Ramos (cell line): ENCODE measurements at regions not wholly inside any gene's neighbourhood (a gene's known extent, or its start where the extent isn't known, plus 50 kb on each side); places are given as distances from the start of the nearest gene placed in this dataset.
"Not testable (repeated sequence)": the region's sequence is repeated elsewhere in the genome, so short reads cannot be mapped to it uniquely, and the experiment has no call there.

Source experiments
- in situ Hi-C: fragments of 300-500 bp; cut with MboI; formaldehyde crosslinking; loops from one replicate; pipeline ENCODE4 v1.14.3; 2022; ENCODE audit warnings: low sequenced_read_pairs; ENCODE audit not compliant: unreplicated experiment

DNA sequence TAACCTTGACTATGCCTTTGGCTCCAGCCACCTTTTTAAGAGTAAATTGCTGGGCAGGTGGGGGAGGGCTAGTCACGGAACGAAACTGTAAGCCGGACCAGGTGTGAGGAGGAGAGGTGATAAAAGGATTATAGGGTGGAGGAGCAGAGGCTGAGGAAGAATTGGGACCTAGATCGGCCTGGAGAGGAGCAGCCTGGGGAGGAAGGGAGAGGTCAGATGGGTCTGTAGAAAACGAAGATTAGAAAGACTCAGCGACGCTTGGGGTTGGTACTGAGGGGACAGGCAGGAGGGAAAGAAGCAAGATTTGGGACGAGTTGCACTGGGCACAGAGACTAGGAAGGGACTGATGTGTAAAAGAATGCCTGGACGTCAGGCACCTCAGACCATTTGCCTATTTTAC, 87.2 kb upstream of the MAP3K7 start:
- in situ Hi-C loops, result not testable (repeated sequence)

GRCh38 chr6:90669846-90670245, 83.0 kb upstream of the MAP3K7 start:
- in situ Hi-C loops, result no loop called here

- in situ Hi-C loops, result no loop called here
These were observed 82.5 kb upstream of the MAP3K7 start for GRCh38 chr6:90669420-90669819.

DNA sequence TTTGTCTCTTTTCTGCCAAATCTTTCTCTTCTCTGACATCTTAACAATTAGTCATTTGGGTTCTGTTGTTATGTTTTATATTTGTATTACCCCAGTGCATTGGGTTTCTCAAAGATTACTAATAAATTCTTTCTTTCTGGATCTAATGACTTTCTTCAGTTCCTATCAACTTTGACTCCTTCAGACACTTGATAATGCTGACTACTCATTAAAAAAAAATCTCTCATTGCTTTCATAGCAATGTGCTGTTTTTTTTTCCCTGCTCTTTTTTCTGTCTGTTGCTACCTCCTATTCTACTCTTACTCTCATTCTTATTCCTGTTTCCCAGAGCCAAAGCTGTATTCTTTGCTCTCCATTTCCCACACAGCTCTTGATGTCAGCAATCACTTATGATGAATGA, 81.3 kb upstream of the MAP3K7 start:
- in situ Hi-C loops, result no loop called here

DNA sequence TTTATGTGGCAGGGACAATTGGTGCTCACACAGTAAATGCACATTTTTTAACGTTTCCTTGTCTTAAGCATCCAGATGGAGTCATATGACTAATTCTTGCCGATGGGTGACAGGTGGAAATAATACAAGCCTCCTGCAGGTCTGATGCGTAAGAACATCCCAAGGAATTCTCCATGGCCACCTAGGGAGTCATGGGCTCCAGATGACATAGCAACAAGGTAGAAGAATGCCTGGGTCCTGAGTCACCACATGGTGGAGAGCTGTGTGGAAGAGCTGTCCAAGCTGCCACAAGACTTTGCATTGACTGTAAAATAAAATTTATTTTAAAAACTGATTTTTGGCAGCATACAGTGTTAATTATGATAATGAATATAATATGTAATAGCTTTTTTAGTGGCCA, 77.0 kb upstream of the MAP3K7 start:
- in situ Hi-C loops, result no loop called here

GRCh38 chr6:90663106-90663505, 76.2 kb upstream of the MAP3K7 start:
- in situ Hi-C loops, result no loop called here

DNA sequence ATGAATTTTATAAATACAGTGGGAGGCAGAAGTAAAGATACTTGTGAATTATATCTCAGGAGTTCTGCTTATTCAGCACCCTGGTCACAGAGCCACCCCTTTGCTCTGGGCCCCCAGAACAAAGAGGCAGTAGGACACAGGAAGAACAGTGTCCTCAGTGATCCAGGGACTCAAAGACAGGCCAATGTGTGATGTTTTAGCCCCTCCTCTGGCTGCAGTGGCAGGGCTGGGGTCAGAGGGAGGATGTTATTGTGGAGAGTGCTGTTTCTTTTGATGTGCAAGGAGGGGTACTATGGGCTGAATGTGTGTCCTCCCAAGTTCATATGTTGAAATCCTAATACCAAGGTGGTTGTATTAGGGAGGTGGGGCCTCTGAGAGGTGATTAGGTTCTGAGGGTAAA, 74.1 kb upstream of the MAP3K7 start:
- in situ Hi-C loops, result no loop called here

- in situ Hi-C loops, result no loop called here
These were observed 71.6 kb upstream of the MAP3K7 start for GRCh38 chr6:90658497-90658896.

GRCh38 chr6:90656325-90656724, 69.5 kb upstream of the MAP3K7 start:
- in situ Hi-C loops, result no loop called here

DNA sequence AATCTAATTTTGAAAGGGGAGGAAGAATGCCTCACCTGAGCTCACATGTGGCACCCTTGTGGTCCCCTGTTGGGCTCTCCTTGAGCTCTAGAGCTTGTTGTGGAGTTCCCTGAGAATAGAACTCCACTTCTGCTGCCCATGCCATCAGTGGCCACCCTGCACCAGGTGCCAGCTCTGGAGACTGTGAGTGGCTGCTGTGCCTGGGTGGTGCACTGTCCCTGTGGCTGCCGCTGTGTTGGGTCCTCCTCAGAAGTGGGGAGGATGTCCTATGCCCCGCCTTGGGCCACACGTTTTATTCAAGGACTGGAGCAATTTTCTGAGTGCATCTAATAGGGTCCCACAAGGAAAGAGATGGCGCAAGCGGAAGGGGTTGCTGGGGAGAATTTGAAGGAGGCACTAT, 67.9 kb upstream of the MAP3K7 start:
- in situ Hi-C loops, result no loop called here

- in situ Hi-C loops, result no loop called here
These were observed 67.3 kb upstream of the MAP3K7 start for GRCh38 chr6:90654166-90654565.

GRCh38 chr6:90653750-90654149, 66.9 kb upstream of the MAP3K7 start:
- in situ Hi-C loops, result no loop called here

GRCh38 chr6:90650041-90650940, 63.4 kb upstream of the MAP3K7 start:
- in situ Hi-C loops, result no loop called here

DNA sequence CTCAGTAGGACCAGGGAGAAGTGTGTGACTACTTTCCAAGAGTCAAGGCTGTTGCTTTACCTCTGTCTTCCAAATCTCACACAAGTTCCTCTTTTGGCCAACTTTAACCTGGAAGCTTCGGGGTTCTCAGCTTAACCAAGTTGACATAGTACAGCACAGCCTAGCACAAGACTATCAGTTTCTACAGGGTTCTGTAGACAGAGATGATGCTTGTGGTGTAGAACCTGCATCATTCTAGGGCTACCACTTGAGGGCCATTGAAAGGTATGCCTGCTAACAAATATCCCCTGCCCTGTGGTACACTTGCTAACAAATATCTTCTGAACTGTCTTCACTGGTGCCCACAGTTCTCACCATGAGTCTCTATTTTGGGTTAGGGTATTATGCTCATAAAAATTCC, 62.0 kb upstream of the MAP3K7 start:
- in situ Hi-C loops, result no loop called here

- in situ Hi-C loops, result no loop called here
These were observed 60.1 kb upstream of the MAP3K7 start for GRCh38 chr6:90646940-90647339.

- in situ Hi-C loops, result no loop called here
These were observed 58.8 kb upstream of the MAP3K7 start for GRCh38 chr6:90645634-90646033.

GRCh38 chr6:90644492-90644891, 57.6 kb upstream of the MAP3K7 start:
- in situ Hi-C loops, result no loop called here

DNA sequence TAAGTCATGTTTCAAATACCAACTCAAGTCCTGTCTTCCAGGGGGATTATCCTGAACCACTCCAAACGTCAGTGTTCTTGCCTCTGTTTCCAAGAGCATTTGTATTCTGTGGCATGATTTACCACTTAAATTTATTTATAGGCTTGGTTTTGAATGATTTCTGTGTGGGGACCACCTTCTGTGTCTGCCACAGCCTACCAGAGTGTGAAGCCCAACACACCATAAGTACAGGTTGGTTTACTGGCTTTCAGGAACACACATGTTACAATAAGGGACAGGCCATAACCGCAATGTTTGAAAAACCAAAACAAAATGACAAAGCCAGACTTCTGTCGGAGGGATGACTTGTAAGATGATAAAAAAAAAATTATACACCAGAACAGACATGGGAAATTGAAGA, 56.5 kb upstream of the MAP3K7 start:
- in situ Hi-C loops, result no loop called here

DNA sequence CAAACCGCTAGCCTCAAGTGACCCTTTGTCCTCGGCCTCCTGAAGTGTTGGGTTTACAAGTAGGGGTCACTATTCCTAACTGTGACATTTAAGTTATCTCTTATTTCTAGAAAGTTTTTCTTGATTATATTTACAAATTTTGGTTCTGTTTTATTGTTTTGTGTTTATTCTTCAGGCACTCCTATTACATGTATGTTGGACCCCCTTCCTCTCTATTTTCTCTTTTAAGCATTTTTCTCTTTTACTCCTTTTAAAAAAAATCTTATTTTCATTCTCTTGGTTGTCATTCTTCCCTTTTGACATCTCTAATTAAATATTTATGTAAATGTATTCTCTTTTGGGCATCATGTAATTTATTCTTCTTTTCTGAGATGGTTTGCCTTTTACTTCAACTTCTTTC, 50.4 kb upstream of the MAP3K7 start:
- in situ Hi-C loops, result no loop called here
